ENCODE measurements at regions not wholly inside any gene's neighbourhood (a gene's known extent, or its start where the extent isn't known, plus 50 kb on each side); places are given as distances from the start of the nearest gene placed in this dataset.
"Not testable (repeated sequence)": the region's sequence is repeated elsewhere in the genome, so short reads cannot be mapped to it uniquely, and the experiment has no call there.

GRCh38 chr3:153269730-153270129, 107.7 kb downstream of the RAP2B start:
- no peak for DNase-seq

- DNase-seq = no peak
Measured at GRCh38 chr3:153273217-153273616, 111.2 kb downstream of the RAP2B start.

DNA sequence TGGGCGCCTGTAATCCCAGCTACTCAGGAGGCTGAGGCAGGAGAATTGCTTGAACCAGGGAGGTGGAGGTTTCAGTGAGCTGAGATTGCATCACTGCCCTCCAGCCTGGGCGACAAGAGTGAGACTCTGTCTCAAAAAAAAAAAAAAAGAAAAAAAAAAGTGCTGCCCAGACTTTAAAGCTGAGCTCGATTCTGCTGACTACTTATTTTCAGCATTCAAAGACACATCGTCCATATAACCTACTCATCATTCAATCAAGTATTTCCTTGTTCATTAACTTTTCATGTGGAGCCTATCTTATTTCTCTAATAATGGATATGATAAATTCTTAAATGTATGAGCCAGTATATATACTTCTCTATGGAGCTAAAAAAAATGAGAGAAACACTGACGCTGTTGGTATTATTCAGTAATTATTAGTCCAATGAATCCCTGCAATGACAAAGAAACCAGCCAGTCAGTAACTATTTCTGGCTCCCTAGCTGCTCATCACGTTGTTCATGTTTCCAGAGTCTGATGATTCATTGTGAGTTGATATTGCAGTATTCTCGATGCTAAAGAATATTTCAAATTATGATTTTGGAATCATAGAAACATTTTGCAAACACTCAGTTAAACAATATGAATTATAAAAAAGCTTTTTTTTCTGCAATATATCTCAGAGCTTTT, 111.9 kb downstream of the RAP2B start:
- DNase-seq = no peak

DNA sequence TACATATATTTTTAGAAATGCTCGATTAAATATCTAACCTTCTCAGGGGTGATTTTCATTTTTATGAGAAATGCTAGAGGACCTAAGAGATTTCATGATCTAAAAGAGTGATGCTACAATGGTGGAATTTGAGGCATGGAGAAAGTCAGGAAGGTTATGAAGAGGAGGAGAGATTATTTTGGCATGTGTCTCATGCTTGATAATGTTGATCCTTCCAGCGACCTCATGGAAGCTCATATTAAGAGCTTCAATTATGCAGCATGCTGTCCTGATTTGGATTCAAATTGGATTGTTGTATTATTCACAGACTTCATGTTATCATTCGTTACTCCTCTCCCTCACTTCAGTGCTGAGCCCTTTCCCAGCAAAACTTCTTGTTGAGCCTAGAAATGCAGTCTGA, 112.5 kb downstream of the RAP2B start:
- DNase-seq = no peak

GRCh38 chr3:153275514-153275913, 113.5 kb downstream of the RAP2B start:
- no peak for DNase-seq

- no peak for DNase-seq
Measured at GRCh38 chr3:153277029-153277428, 115.0 kb downstream of the RAP2B start.

DNA sequence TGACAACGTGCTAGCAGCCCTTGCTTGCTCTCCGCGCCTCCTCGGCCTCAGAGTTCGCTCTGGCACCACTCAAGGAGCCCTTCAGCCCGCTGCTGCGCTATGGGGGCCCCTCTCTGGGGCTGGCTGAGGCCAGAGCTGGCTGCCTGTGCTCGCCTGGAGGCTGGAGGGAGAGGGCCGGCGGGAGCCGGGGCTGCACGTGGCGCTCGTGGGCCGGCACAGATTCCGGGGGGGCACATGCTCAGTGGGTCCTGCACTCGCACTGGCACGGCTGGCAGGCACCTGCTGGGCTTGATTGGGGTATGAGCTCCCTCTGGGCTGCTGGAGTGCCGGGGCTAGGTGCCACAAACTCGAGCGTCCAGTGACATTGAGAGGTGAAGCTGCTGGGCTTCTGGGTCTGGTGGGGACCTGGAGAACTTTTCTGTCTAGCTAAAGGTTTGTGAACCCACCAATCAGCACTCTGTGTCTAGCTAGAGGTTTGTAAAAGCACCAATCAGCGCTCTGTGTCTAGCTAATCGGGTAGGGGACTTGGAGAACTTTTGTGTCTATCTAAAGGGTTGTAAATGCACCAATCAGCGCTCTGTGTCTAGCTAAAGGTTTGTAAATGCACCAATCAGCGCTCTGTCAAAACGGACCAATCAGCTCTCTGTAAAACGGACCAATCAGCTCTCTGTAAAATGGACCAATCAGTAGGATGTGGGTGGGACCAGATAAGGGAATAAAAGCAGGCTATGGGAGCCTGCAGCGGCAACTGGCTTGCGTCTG, 119.4 kb downstream of the RAP2B start:
- DNase-seq = not testable (repeated sequence)

GRCh38 chr3:153282355-153282754, 120.3 kb downstream of the RAP2B start:
- no peak for DNase-seq

DNA sequence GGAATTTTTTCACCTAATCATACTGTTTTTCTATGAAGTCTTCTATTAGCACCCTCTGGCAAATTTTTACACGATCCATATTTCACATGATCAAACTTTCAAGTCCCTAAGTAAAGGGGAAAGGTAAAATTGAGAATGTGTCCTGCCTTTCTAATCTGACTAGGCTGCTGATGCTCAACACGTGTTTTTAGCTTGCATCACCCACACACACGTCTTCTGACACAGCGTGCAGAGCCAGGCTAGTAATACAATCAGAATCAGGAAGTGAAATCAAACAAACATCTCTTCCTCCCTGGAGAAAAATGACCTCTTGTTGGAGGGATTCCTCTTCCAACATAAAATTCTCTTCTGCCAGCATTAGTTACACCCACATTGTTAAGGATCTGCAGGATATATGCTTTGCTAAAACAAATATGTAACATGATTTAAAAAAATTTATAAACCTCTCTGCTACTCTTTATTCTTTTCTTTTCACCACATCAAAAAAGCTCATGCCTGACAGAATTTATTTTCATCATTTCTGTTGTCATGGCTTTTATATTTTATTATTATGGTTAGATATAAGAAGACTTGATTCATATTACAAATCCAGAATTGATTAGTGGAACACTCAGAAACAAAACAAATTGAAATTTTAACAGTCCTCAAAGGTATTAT, 122.4 kb downstream of the RAP2B start:
- DNase-seq = peak; percentile 32 to 64

DNA sequence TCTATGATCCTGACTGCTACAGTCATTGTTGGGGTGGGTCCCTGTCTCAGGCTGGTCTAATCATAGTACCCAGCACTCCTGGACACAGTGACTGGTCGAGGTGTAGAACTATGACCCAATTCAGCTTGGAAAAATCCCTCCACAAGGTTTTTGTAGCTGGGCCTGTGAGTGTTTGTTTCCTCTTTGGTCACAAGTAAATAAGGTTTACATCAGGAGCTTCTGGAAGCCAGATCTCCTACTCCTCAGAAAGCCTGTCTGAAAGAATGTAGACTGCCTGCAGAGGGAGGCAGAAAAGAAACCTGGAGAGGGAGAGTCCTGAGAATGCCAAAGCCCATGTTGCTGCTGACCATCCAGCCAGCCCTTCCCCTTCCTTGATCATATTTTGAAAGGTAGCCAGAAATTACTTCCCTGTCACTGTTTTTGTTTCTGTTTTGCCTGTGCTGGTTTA, 123.2 kb downstream of the RAP2B start:
- peak in 1 of 2 donors; percentile 5 for DNase-seq

DNA sequence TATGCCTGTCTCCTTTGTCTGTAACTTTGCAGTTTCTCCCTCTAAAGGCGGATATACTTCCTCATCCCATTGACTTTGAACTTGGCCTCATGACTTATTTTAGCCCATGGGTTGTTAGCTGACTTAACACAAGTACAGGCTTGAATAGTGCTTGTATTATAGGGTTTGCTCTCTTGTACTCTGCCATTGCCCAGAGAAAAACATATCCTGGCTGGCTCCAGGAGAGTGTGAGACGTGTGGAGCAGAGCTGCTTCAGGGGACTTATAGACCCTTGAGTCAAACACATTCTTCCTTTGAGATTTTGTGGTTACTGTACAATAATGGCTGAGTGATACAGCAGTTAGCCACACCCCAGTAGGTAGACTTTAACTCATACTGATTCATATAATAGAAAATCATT, 124.0 kb downstream of the RAP2B start:
- no peak for DNase-seq

DNA sequence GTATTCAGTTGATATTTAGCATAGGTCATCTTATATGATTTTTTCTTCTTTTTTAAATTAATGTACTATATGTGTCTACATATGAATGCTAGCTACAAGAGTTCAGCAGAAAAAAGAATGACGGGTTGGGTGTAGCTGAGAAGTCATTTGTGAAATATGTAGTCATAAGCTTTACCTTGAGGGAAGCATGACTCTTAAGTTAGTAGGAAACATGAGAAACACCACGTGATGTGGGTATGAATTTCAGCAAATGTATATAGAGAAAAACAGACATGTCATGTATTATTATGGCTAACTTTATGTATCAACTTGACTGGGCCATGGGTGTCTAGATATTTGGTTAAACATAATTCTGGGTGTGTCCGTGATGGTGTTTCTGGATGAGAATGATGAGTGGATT, 125.0 kb downstream of the RAP2B start:
- DNase-seq = no peak

GRCh38 chr3:153289334-153289808, 127.3 kb downstream of the RAP2B start:
- DNase-seq = no peak

- DNase-seq = peak; percentile 17 to 54
Measured at GRCh38 chr3:153290268-153291015, 128.4 kb downstream of the RAP2B start.

DNA sequence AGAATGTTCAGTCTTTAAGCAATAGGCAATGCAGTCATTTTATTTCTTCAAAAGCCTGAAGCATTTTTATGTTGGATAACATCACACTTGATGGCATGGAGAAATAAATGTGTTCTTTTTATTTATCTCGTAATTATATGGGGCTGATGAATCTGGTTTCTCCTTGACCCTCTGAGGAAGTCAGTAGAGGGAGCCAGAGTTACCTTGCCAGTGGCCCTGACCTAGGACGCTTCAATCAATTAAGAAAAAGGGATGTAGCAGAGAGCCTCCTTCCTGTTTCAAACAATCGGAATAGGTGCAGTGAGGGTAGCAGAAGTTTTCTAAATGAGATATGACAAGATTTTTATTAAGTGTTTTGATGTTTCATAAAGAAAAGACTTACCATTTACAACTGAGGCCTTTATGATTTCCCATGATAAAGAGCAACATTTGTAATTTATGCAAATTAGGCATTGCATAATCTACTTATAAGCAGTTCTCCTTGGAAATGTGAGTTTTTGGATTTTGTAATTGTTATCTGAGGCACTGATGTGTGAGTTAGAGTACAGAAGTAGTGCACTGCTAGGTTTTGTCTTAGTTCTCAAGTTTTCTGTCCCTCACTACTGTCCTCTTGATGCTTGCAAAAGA, 129.1 kb downstream of the RAP2B start:
- DNase-seq = peak in 1 of 2 donors; percentile 46

DNA sequence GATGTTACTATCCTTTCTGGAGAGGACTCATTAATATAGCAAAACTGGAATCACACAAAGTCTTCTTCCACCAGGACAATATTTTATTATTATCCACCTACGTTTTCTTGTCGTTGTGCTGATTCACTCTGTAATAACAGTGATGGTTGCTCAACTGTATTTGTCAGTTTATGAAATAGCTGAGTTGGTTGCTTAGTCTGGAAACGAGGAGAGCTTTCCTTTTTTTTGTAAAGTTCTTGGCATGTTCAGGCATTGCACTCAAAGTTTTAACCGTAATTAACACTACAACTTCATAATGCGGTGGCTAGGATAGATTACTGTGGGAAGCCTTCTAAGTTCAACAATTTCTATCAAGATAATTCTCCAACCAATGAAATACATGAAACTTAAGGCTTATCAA, 131.2 kb downstream of the RAP2B start:
- DNase-seq = no peak

GRCh38 chr3:153295901-153296300, 133.9 kb downstream of the RAP2B start:
- DNase-seq = no peak

- no peak for DNase-seq
Measured at GRCh38 chr3:153305189-153305588, 143.2 kb downstream of the RAP2B start.

- DNase-seq = no peak
Measured at GRCh38 chr3:153311541-153311940, 149.5 kb downstream of the RAP2B start.

- no peak for DNase-seq
Measured at GRCh38 chr3:153313302-153313965, 151.4 kb downstream of the RAP2B start.

- no peak for DNase-seq
Measured at GRCh38 chr3:153314038-153314437, 152.0 kb downstream of the RAP2B start.

DNA sequence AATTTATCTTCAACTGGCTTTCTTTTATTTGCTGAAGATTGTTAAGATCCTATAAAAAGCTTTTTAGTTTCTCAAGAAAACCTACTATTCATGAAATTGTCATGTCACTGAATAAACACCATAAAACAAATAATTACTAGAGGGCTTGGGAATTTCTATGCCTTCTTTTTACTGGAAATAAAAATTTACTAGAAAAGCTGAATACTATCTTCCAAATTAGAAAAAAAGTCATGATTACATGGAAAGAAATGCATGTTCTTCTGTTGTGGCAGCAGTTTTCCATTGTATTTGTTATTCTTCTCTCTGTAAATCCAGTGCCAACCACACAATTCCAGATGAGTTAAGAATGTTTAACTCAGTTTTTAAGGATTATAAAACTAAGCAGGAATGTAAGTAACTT, 153.8 kb downstream of the RAP2B start:
- no peak for DNase-seq

Data from CD4-positive, alpha-beta T cell treated with Interleukin-1 beta for 1 hour (primary cell).